Panc1 (cell line): ENCODE measurements at regions not wholly inside any gene's neighbourhood (a gene's known extent, or its start where the extent isn't known, plus 50 kb on each side); places are given as distances from the start of the nearest gene placed in this dataset.

Source experiments
- ATAC-seq: fragments of 200-7000 bp; cut with Tn5 transposase; 2 replicates; pipeline ENCODE4 v1.9.1; 2020; ENCODE audit warnings: mild to moderate bottlenecking, moderate library complexity
- BruUV-seq: library from RNA; stranded (reverse); fragments of 400-500 nt; replicated peaks from 2 replicates; lab custom pipeline; 2021; lab: Mats Ljungman, UMichigan
- CTCF ChIA-PET: fragments of 300-600 bp; sonication (Branson Sonifier 250); formaldehyde crosslinking; loops from one replicate; lab custom pipeline; 2022; ENCODE audit warnings: antibody characterized with exemption; lab: Charles Lee
- POLR2A ChIA-PET: fragments of 300-600 bp; sonication (Branson Sonifier 250); formaldehyde crosslinking; loops from one replicate; lab custom pipeline; 2022; ENCODE audit warnings: antibody characterized with exemption; lab: Charles Lee
- DNase-seq: peaks from one replicate; pipeline ENCODE4 v3.0.0-alpha.2; 2010; ENCODE audit warnings: low read depth, low spot score
- H3K27ac ChIP-seq: 2 replicates; pipeline ENCODE4 v1.5.1; 2011; ENCODE audit warnings: mild to moderate bottlenecking, low read length, inconsistent platforms
- H3K27me3 ChIP-seq: fragments of 200-500 bp; sonication (Bioruptor generic); 2 replicates; pipeline ENCODE4 v1.6.0; 2014; ENCODE audit warnings: low read length, inconsistent platforms; ENCODE audit not compliant: control insufficient read depth, insufficient read depth
- H3K36me3 ChIP-seq: fragments of 200-500 bp; sonication (Bioruptor generic); 2 replicates; pipeline ENCODE4 v1.5.1; 2014; ENCODE audit warnings: inconsistent platforms, mild to moderate bottlenecking, low read length, moderate library complexity; ENCODE audit not compliant: control insufficient read depth, insufficient read depth
- H3K4me1 ChIP-seq: 2 replicates; pipeline ENCODE4 v1.5.1; 2011; ENCODE audit warnings: inconsistent platforms, mild to moderate bottlenecking, low read length, moderate library complexity; ENCODE audit not compliant: control insufficient read depth, insufficient read depth
- H3K4me3 ChIP-seq, 2 experiments: 2 replicates each; pipeline ENCODE4 v1.5.1; 2011 to 2012; ENCODE audit warnings: low read depth in 2 of 2, low read length in 2 of 2, mild to moderate bottlenecking in 2 of 2, inconsistent platforms in 1 of 2, moderate library complexity in 1 of 2
- H3K9me3 ChIP-seq: fragments of 200-500 bp; sonication (Bioruptor generic); 2 replicates; pipeline ENCODE4 v1.5.1; 2014; ENCODE audit warnings: low read depth, mild to moderate bottlenecking, inconsistent platforms, low read length, moderate library complexity; ENCODE audit not compliant: control insufficient read depth, insufficient read depth
- CTCF ChIP-seq: fragments of 450-650 bp; IDR thresholded peaks from 2 replicates; pipeline ENCODE4 v1.5.1; 2017; ENCODE audit warnings: mild to moderate bottlenecking
- POLR2AphosphoS5 ChIP-seq: IDR thresholded peaks from 2 replicates; pipeline ENCODE4 v1.6.1; 2012; ENCODE audit warnings: mild to moderate bottlenecking, low read depth, low read length, moderate library complexity
- REST ChIP-seq, 2 experiments: IDR thresholded peaks; 2 replicates each; pipeline ENCODE4 v1.6.1; 2011 to 2012; ENCODE audit warnings: low read depth in 2 of 2, control low read depth in 1 of 2, low read length in 1 of 2, mild to moderate bottlenecking in 1 of 2, moderate library complexity in 1 of 2; ENCODE audit not compliant: insufficient read depth in 1 of 2
- SIN3A ChIP-seq: IDR thresholded peaks from 2 replicates; pipeline ENCODE4 v1.6.1; 2012; ENCODE audit warnings: low read depth, mild to moderate bottlenecking, low read length, moderate library complexity, borderline replicate concordance; ENCODE audit not compliant: insufficient read depth
- TCF7L2 ChIP-seq: IDR thresholded peaks from 2 replicates; pipeline ENCODE4 v1.6.1; 2011; ENCODE audit warnings: mild to moderate bottlenecking, low read depth, low read length, inconsistent platforms
- in situ Hi-C: cut with HindIII; loops from 2 replicates; pipeline ENCODE4 v1.10.0; 2016; ENCODE audit warnings: low sequenced_read_pairs, low pct_unique_long_range_greater_than_20kb
- intact Hi-C: fragments of 100-400 bp; cut with micrococcal nuclease; formaldehyde crosslinking; loops from one replicate; pipeline ENCODE4 v1.10.0; 2022; ENCODE audit not compliant: unreplicated experiment

DNA sequence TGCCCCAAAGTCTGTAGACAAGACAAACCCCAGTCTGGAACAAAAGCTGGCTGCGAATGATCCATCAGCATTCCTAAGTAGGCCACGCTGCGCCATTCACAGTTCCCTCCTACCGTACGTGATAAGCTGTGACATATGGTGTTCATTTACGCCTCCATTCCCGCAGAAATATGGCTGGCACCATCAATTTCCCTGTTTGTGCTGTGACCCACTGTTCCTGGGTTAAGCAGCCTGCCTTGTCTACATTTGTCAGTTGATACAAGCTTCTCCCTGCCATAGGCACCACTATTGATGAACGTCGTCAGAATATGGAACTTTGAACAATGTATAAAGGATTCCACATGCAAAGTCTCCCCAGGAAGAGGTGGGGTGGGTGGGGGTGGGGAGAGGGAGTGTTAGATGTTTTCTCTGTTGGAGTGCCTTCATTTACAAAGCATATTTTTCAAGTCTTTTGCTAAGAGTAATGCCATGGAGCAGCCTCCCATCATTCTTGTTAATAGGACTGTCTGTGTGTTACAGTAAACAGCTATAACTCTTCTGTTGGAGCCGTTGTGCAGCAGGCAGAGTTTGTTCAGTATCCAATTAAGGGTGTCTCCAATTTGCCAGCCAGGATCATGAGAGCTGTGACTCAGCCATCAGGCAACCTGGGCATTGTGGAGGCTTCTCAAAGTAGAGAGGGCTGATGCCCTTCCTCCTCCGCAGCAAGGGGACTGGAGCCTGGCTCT lies 294.6 kb downstream of the TMEM114 start:
- DNase-seq: no peak
- POLR2A ChIA-PET: no interaction called here
- no TSS peak for BruUV-seq
- intact Hi-C loops: no loop called here
- Histone ChIP-seq H3K27me3 (no peaks in the 10 kb centered on the region; the same call in 1 of the 2 replicates), H3K27ac (no peak overlapping the region), H3K4me1 (no peaks in the 10 kb centered on the region), H3K9me3 (no peaks in the 10 kb centered on the region), H3K36me3 (no peaks in the 10 kb centered on the region), H3K4me3 (no peak overlapping the region)
- no peak for TF ChIP-seq POLR2AphosphoS5
- no peak for TF ChIP-seq REST (IDR thresholded peaks at IDR 0.05; ENCODE audit: insufficient read depth in 1 of 2, low read depth in 2 of 2, low read length in 1 of 2)
- TF ChIP-seq SIN3A: no peak
- TF ChIP-seq TCF7L2: no peak
- no peak for TF ChIP-seq CTCF
- CTCF ChIA-PET: no interaction called here
- ATAC-seq: no peak
- in situ Hi-C loops: no loop called here

- no peak overlapping the region for H3K4me3 ChIP-seq
- no peaks in the 10 kb centered on the region for H3K27me3 ChIP-seq
- H3K4me1 ChIP-seq: no peaks in the 10 kb centered on the region
- in situ Hi-C loops: no loop called here
- intact Hi-C loops: no loop called here
- ATAC-seq (no peak), DNase-seq (no peak)
- no TSS peak for BruUV-seq
- no peak overlapping the region for H3K27ac ChIP-seq
- TF ChIP-seq TCF7L2 (no peak), SIN3A (no peak), POLR2AphosphoS5 (no peak), CTCF (no peak), REST (IDR thresholded peaks at IDR 0.05; ENCODE audit: insufficient read depth in 1 of 2, low read depth in 2 of 2, low read length in 1 of 2) (no peak)
- H3K9me3 ChIP-seq: no peaks in the 10 kb centered on the region
- H3K36me3 ChIP-seq: no peaks in the 10 kb centered on the region
- POLR2A ChIA-PET: no interaction called here
- CTCF ChIA-PET: no interaction called here
These were observed 296.9 kb downstream of the TMEM114 start for GRCh38 chr16:8293413-8293812.
